NT2/D1 (cell line): ENCODE measurements at regions not wholly inside any gene's neighbourhood (a gene's known extent, or its start where the extent isn't known, plus 50 kb on each side); places are given as distances from the start of the nearest gene placed in this dataset.

Source experiments
- YY1 ChIP-seq: IDR thresholded peaks from 2 replicates; pipeline ENCODE4 v1.6.1; 2011; ENCODE audit not compliant: insufficient read length, insufficient read depth
- ZNF274 ChIP-seq: IDR thresholded peaks from 2 replicates; pipeline ENCODE4 v1.6.1; 2011; ENCODE audit warnings: mild to moderate bottlenecking, low read depth, low read length

- TF ChIP-seq YY1 (no peak), ZNF274 (no peak)
Measured at GRCh38 chr12:45535610-45536180, 193.8 kb upstream of the ARID2 start.
